Natural killer cell treated with Interleukin-12 subunit alpha and Interleukin-12 subunit beta and Interleukin-15 and Interleukin-18, amount 100 ng/mL, for 72 hours (primary cell): ENCODE measurements at regions not wholly inside any gene's neighbourhood (a gene's known extent, or its start where the extent isn't known, plus 50 kb on each side); places are given as distances from the start of the nearest gene placed in this dataset.

Experiments
- ATAC-seq, 2 donors: fragments of 150-1000 bp; cut with Tn5 transposase in 1 of 2; sonication (Bioruptor Pico), chemical (Tn5 transposase) in 1 of 2; 2 replicates each; pipeline ENCODE4 v1.10.0; 2021
- DNase-seq: peaks from one replicate; pipeline ENCODE4 v3.0.0; 2022; ENCODE audit warnings: low spot score
- H3K27ac Mint-ChIP-seq, 2 donors: 1 replicate in 1 of 2; 2 replicates in 1 of 2; pipeline ENCODE4 v1.8.0; 2022; ENCODE audit warnings: mixed read lengths in 2 of 2, mild to moderate bottlenecking in 1 of 2, moderate library complexity in 1 of 2
- H3K27me3 Mint-ChIP-seq, 2 donors: 1 replicate in 1 of 2; 2 replicates in 1 of 2; pipeline ENCODE4 v1.8.0; 2022; ENCODE audit warnings: mixed read lengths in 2 of 2
- H3K36me3 Mint-ChIP-seq: one replicate; pipeline ENCODE4 v1.8.0; 2022; ENCODE audit warnings: mixed read lengths
- H3K4me1 Mint-ChIP-seq, 2 donors: 1 replicate in 1 of 2; 2 replicates in 1 of 2; pipeline ENCODE4 v1.8.0; 2022; ENCODE audit warnings: low read depth in 2 of 2, mixed read lengths in 2 of 2, mild to moderate bottlenecking in 1 of 2
- H3K4me3 Mint-ChIP-seq: one replicate; pipeline ENCODE4 v1.8.0; 2022; ENCODE audit warnings: mixed read lengths
- H3K9me3 Mint-ChIP-seq: 2 replicates; pipeline ENCODE4 v1.8.0; 2022; ENCODE audit warnings: mixed read lengths

DNA sequence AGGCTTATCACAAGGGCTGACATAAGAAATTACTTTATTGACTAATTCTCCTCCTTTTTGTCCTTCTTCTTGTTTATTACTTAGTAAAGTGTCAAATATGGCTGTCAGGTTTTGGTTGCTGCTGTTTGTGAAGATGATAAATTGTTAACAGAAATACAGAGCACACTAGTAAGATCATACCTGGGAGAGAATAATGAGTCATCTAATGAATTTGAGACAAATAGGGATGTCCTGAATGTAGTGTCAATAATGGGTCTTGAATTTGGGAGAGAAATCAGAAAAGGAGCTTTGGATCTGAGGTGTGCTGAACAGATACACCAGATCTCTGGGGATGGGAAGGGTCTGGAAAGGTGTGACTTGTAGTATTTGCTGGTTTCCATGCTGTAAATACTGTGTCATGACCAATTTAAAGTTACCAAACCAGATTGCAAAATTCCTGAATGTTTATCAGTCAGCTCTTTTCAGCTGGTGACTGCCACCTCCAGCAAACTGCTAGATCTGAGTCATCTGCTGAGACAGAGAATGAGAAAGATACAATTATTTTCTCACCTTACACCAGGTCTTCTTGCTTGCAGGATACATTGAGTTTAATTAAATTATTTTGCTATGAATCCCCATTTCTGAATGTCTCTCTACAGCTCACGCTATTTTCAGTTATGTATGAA is 76.7 kb upstream of the SATB1 start:
- Mint-ChIP-seq H3K27ac (peak overlapping the region; percentile 58 to 82), H3K36me3 (no peaks in the 10 kb centered on the region), H3K4me3 (peak overlapping the region; percentile 46), H3K9me3 (no peaks in the 10 kb centered on the region), H3K27me3 (no peaks in the 10 kb centered on the region), H3K4me1 (peaks cover 30 to 45% of the 10 kb centered on the region in 2 donors)
- ATAC-seq (peak; percentile 86 to 88), DNase-seq (no peak)

DNA sequence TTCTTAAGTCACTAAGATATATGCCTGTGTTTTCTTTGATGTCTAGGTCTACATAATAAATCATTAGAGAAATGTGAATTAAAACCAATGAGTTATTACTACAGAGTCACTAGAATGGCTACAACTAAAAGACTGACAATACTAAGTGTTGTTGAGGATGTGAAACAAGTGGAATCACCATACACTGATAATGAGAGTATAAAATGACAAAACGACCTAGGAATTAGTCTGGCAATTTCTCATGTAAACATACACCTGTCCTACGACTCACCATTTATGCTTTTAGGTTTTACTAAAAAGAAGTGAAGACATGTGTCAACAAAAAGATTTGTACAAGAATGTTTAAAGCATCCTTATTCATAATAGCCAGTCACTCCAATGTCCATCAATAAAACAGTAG is 75.2 kb upstream of the SATB1 start:
- Mint-ChIP-seq H3K27me3 (no peaks in the 10 kb centered on the region), H3K27ac (peak overlapping the region in 1 of 2 donors; percentile 21), H3K9me3 (no peaks in the 10 kb centered on the region), H3K4me3 (no peak overlapping the region), H3K36me3 (no peaks in the 10 kb centered on the region), H3K4me1 (peaks cover 30 to 43% of the 10 kb centered on the region in 2 donors)
- ATAC-seq (no peak), DNase-seq (no peak)

DNA sequence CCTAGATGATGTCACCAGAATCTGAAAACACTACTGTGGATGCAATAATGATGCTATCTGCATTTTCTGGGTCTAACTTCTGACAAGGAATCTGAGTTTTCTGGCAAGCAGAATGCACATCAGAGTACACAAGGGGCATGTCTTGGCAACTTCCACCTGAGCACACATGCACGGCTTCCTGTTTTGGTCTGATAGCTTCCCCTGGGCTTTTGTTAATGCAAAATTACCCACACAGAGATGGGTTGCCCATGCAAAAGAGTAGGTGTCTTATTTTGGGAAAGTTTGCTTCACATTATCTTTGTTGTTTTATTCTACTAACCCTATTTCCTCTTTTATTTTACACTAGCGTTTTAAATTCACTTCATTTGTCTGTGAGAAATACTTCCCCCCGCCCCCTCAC is 74.2 kb upstream of the SATB1 start:
- Mint-ChIP-seq H3K4me1 (peaks cover 30 to 43% of the 10 kb centered on the region in 2 donors), H3K27ac (peak overlapping the region in 1 of 2 donors; percentile 21), H3K4me3 (no peak overlapping the region), H3K27me3 (no peaks in the 10 kb centered on the region), H3K36me3 (no peaks in the 10 kb centered on the region), H3K9me3 (no peaks in the 10 kb centered on the region)
- no peak for ATAC-seq
- no peak for DNase-seq

DNA sequence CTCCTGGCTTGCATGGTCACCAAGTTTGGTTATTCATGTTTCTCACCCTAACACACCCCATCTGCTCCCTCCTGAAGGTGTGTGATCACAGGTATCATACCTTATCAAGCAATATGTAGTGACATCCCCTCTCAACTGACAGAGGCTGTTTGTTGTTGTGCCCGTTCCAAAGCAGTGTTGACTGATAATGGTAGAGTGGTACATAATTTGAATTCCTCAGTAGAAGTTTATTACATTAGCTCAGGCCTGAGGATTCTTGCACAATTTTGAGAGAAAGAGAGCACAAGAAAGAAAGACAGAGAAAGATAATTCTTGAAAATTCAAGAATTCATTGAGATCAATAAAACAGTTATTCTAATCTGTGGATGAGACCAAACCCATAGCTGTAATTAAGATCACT is 69.1 kb upstream of the SATB1 start:
- H3K9me3 Mint-ChIP-seq, result no peaks in the 10 kb centered on the region
- H3K36me3 Mint-ChIP-seq, result peaks cover 5% of the 10 kb centered on the region

DNA sequence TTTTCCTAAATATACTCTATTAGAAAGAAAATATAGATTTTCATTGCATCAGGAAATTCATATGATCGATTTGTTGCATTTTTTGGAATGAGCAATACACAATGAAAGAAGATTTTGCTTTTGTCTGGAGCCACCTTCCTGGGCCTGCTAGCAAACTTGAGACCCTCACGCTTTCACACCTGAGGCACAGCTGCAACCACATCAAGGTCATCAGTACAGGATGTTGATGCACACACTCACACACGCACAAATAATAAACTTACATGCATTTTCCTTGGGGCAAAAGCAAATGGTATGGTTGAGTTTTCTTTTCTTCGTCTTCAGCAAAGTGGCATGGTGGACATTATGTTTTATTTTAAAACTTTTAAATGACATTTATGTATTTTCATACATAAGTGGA is 64.8 kb upstream of the SATB1 start:
- ATAC-seq (no peak), DNase-seq (no peak)
- Mint-ChIP-seq H3K27ac (no peak overlapping the region), H3K36me3 (peaks cover 11% of the 10 kb centered on the region), H3K4me3 (no peak overlapping the region), H3K9me3 (no peaks in the 10 kb centered on the region), H3K27me3 (no peaks in the 10 kb centered on the region), H3K4me1 (peaks cover 5% of the 10 kb centered on the region in 2 donors)

More for the DNA sequence above, 69.1 kb upstream of the SATB1 start:
- Mint-ChIP-seq H3K4me1 (peaks cover 10 to 14% of the 10 kb centered on the region in 2 donors), H3K27me3 (no peaks in the 10 kb centered on the region), H3K4me3 (no peak overlapping the region), H3K27ac (no peak overlapping the region)
- DNase-seq (no peak), ATAC-seq (no peak)

DNA sequence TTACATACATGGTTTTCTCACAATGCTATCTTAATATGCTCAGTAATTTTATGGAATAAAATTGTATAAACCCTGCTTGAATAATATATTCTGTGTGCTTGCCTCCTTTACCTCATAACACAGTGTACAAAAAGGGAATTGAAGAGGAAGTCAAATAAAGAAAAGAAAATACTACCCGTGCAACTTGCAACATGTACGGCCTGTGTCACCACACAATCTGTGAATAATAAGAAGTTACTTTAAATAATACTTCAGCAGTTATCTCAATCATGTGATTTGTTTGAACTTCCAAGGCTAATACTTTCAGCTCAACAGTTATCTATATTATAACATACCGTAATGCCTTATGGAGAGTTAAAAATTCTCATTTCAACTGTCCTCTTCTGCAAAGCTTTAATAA is 58.1 kb upstream of the SATB1 start:
- ATAC-seq, result no peak
- Mint-ChIP-seq H3K4me1 (peaks cover 6 to 17% of the 10 kb centered on the region in 2 donors), H3K27ac (no peak overlapping the region), H3K4me3 (no peak overlapping the region), H3K9me3 (no peaks in the 10 kb centered on the region), H3K36me3 (peaks cover 6% of the 10 kb centered on the region), H3K27me3 (peaks cover 0 to 2% of the 10 kb centered on the region in 2 donors)
- DNase-seq, result no peak

DNA sequence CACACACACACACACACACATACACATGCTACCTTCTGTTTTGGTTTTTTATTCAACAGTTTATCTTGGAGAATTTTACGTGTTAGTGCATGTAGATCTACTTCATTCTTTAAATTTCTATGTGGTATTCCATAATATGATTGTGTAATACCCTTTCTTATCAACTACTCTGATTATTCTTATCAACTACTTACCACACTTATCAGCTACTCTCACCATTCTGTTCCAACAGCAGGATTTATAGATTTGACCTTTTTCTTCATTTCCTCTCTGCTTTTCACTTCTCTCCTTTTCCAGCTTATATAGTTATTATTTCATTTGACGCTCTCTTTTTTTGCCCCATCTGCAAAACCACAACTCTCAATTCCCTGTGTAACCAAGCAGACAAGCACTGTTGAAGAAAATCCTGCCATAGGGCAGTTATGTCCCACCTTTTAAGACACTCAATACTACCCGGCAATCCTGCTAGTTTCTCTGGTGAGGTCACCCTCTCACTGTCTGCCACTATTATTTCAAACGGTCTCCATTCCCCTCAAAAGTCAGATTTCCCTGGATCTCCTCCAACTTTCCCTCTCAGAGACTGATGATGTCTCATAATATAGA is 56.9 kb upstream of the SATB1 start:
- H3K27me3 Mint-ChIP-seq, result peaks cover 0 to 2% of the 10 kb centered on the region in 2 donors
- H3K9me3 Mint-ChIP-seq, result no peaks in the 10 kb centered on the region
- no peak overlapping the region for H3K27ac Mint-ChIP-seq
- H3K4me3 Mint-ChIP-seq, result no peak overlapping the region
- H3K4me1 Mint-ChIP-seq, result peaks cover 6 to 17% of the 10 kb centered on the region in 2 donors
- ATAC-seq, result no peak
- no peak for DNase-seq
- peaks cover 12% of the 10 kb centered on the region for H3K36me3 Mint-ChIP-seq

DNA sequence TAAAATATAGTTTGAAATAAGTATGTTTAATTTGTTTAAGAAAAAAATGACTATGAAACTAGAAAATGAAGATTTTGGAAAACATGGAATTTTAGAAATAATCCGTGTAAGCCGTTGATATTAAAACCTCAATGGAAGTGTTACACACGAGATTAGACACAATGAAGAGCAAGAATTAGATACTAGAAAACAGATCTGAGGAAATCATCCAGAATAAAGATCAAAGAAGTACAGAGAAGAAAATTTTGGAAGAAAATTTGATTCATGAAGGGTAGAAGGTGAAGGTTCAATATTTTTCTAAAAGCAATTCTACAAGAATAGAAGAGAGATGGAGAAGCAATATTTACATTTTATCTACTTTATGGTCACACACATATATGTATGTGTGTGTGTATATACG is 52.5 kb upstream of the SATB1 start:
- peaks cover 6 to 17% of the 10 kb centered on the region in 2 donors for H3K4me1 Mint-ChIP-seq
- H3K9me3 Mint-ChIP-seq, result no peaks in the 10 kb centered on the region
- no peak for ATAC-seq
- peaks cover 0 to 2% of the 10 kb centered on the region in 2 donors for H3K27me3 Mint-ChIP-seq
- H3K36me3 Mint-ChIP-seq, result peaks cover 5% of the 10 kb centered on the region
- no peak for DNase-seq
- no peak overlapping the region for H3K4me3 Mint-ChIP-seq
- H3K27ac Mint-ChIP-seq, result no peak overlapping the region
